ENCODE measurements at regions not wholly inside any gene's neighbourhood (a gene's known extent, or its start where the extent isn't known, plus 50 kb on each side); places are given as distances from the start of the nearest gene placed in this dataset.
A peak's percentile ranks its signal among the peaks of the same experiment; 100 is the strongest.

DNA sequence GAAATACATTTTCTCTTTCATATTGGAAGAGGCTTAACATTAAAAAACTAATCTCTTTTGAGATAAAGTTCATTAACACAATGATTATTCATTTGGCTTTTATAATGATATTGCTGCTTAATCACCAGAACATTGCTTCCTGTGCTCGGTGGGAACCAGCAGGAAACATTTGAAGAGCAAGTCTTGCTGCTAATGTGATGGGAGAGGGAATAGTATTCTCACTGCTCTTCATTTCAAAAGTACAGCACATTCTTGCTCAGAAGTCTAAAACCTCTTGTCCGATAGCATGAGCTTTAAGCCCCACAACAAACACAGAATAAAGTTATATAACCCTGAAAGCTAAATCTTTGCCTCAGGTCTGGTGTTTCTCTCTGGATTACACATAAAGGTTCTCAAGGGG lies 190.8 kb upstream of the CNTN4 start:
- Histone ChIP-seq H3K36me3 (ENCODE audit: control insufficient read depth, insufficient read depth, low read length) (no peaks in the 10 kb centered on the region), H3K79me2 (no peaks in the 10 kb centered on the region), H3K27ac (no peak overlapping the region), H3K9ac (no peak overlapping the region), H2AFZ (no peak overlapping the region), H3K4me1 (peaks cover 20% of the 10 kb centered on the region), H3K9me3 (ENCODE audit: control insufficient read depth, low read length) (no peaks in the 10 kb centered on the region), H3K27me3 (ENCODE audit: control insufficient read depth, insufficient read depth, low read length) (no peaks in the 10 kb centered on the region), H3K4me3 (ENCODE audit: low read depth, low read length) (no peak overlapping the region), H3K4me2 (ENCODE audit: low read length) (no peak overlapping the region)
- TF ChIP-seq, protein P1, sequence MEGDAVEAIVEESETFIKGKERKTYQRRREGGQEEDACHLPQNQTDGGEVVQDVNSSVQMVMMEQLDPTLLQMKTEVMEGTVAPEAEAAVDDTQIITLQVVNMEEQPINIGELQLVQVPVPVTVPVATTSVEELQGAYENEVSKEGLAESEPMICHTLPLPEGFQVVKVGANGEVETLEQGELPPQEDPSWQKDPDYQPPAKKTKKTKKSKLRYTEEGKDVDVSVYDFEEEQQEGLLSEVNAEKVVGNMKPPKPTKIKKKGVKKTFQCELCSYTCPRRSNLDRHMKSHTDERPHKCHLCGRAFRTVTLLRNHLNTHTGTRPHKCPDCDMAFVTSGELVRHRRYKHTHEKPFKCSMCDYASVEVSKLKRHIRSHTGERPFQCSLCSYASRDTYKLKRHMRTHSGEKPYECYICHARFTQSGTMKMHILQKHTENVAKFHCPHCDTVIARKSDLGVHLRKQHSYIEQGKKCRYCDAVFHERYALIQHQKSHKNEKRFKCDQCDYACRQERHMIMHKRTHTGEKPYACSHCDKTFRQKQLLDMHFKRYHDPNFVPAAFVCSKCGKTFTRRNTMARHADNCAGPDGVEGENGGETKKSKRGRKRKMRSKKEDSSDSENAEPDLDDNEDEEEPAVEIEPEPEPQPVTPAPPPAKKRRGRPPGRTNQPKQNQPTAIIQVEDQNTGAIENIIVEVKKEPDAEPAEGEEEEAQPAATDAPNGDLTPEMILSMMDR (IDR thresholded peaks at IDR 0.05): no peak

DNA sequence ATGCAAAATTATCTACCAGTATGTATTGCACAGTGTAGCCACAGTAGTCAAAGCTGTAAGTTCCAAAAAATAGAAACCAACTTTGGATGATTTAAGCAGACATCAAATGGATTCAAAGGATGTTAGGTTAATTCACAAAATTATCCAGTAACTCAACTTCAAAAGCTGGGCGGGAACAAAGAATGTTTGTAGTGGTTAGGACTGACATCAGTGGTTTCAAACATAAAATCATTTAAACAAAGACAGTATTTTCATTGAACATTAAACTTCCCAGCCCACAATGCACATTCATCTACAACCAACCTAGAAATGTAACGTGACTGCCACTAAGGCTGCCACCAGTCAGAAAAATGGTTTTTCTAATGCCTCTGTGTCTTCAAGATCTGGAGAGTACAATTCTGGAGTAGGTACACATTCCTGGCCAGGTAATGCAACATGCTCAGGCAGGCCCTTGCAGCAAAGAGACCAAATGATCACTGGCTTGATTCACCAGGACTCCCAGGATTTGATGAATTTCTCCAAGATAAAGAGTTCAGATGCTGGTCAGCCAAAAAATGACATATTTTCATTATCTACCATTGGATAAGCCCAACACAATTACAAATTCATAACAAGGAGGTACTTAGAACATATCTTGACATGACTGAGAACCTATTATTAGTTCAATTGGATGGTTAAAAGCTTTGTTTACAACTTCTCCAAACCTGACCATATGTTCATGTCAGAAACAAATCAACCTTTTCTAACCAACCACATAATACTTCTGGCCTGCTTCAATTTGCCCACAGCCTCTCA lies 189.8 kb upstream of the CNTN4 start:
- no peaks in the 10 kb centered on the region for H3K9me3 ChIP-seq (ENCODE audit: control insufficient read depth, low read length)

DNA sequence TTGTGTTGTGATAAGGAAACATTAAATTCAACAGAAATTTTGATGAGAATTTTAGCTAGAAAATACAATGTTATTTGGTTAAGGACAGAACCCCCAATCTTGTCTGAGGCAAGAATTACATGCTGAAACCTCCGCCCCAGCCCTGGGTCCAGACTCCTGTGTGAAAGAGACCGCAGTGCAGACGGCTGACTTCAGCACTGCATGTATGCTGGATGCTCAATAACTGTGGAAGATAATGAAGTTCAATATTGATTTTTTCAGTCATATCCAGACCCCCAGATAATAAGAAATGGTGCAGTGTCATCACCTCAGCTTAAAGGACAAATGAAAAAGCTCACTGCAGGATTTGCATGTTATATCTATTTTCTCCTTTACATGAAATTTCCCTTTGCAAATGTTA lies 188.3 kb upstream of the CNTN4 start:
- no peaks in the 10 kb centered on the region for H3K79me2 ChIP-seq
- H3K36me3 ChIP-seq (ENCODE audit: control insufficient read depth, insufficient read depth, low read length): no peaks in the 10 kb centered on the region
- H3K27me3 ChIP-seq (ENCODE audit: control insufficient read depth, insufficient read depth, low read length): no peaks in the 10 kb centered on the region
- no peaks in the 10 kb centered on the region for H3K9me3 ChIP-seq (ENCODE audit: control insufficient read depth, low read length)
- TF ChIP-seq, protein P1 (IDR thresholded peaks at IDR 0.05): no peak
- H3K9ac ChIP-seq: no peak overlapping the region
- peaks cover 20% of the 10 kb centered on the region for H3K4me1 ChIP-seq
- H3K4me3 ChIP-seq (ENCODE audit: low read depth, low read length): no peak overlapping the region
- H3K27ac ChIP-seq: no peak overlapping the region
- H2AFZ ChIP-seq: peak overlapping the region; percentile 54
- H3K4me2 ChIP-seq (ENCODE audit: low read length): no peak overlapping the region

More for the DNA sequence above, 189.8 kb upstream of the CNTN4 start:
- no peaks in the 10 kb centered on the region for H3K79me2 ChIP-seq
- TF ChIP-seq, protein P1 (IDR thresholded peaks at IDR 0.05): no peak
- H3K36me3 ChIP-seq (ENCODE audit: control insufficient read depth, insufficient read depth, low read length): no peaks in the 10 kb centered on the region
- H3K4me1 ChIP-seq: peaks cover 20% of the 10 kb centered on the region
- H3K27ac ChIP-seq: peak overlapping the region; percentile 17
- no peak overlapping the region for H3K4me3 ChIP-seq (ENCODE audit: low read depth, low read length)
- H3K9ac ChIP-seq: no peak overlapping the region
- no peaks in the 10 kb centered on the region for H3K27me3 ChIP-seq (ENCODE audit: control insufficient read depth, insufficient read depth, low read length)
- peak overlapping the region; percentile 65 for H2AFZ ChIP-seq
- H3K4me2 ChIP-seq (ENCODE audit: low read length): no peak overlapping the region

DNA sequence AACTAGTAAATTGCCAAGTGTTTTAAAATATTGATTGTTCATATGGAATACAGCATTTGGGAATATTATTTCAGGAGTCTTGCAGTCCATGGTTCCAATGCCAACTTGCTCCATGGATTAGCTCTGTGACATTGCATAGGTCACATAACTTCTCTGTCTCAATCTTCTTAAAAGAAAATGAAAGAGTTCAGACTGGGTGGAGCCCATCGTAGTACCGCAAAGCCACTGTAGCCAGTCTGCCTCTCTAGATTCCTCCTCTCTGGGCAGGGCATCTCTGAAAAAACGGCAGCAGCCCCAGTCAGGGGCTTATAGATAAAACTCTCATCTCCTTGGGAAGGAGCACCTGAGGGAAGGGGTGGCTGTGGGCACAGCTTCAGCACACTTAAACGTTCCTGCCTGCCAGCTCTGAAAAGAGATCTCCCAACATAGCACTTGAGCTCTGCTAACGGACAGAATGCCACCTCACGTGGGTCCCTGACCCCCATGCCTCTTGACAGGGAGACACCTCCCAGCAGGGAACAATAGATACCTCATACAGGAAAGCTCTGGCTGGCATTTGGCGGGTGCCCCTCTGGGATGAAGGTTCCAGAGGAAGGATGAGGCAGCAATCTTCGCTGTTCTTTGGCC lies 168.8 kb upstream of the CNTN4 start:
- H3K79me2 ChIP-seq: no peaks in the 10 kb centered on the region
- TF ChIP-seq, protein P1 (IDR thresholded peaks at IDR 0.05): no peak

More for the DNA sequence above, 168.8 kb upstream of the CNTN4 start:
- Histone ChIP-seq H2AFZ (no peak overlapping the region), H3K9me3 (ENCODE audit: control insufficient read depth, low read length) (no peaks in the 10 kb centered on the region), H3K27ac (no peak overlapping the region), H3K4me2 (ENCODE audit: low read length) (no peak overlapping the region), H3K27me3 (ENCODE audit: control insufficient read depth, insufficient read depth, low read length) (no peaks in the 10 kb centered on the region), H3K4me1 (no peaks in the 10 kb centered on the region), H3K36me3 (ENCODE audit: control insufficient read depth, insufficient read depth, low read length) (no peaks in the 10 kb centered on the region), H3K9ac (no peak overlapping the region), H3K4me3 (ENCODE audit: low read depth, low read length) (no peak overlapping the region)
